Activated naive CD4-positive, alpha-beta T cell treated with anti-CD3 and anti-CD28 coated beads for 36 hours (primary cell): ENCODE measurements at regions not wholly inside any gene's neighbourhood (a gene's known extent, or its start where the extent isn't known, plus 50 kb on each side); places are given as distances from the start of the nearest gene placed in this dataset.
A peak's percentile ranks its signal among the peaks of the same experiment; 100 is the strongest.

Experiments used
- CTCF ChIA-PET: fragments of 350-600 bp; sonication (Branson Sonifier 250); formaldehyde crosslinking; loops from one replicate; lab custom pipeline; 2021; ENCODE audit warnings: antibody characterized with exemption; lab: Charles Lee
- DNase-seq: peaks from one replicate; pipeline ENCODE4 v3.0.0-alpha.2; 2020
- H3K27ac Mint-ChIP-seq: one replicate; pipeline ENCODE4 v1.8.0; 2021; ENCODE audit warnings: mild to moderate bottlenecking, mixed read lengths
- H3K27me3 Mint-ChIP-seq: one replicate; pipeline ENCODE4 v1.8.0; 2021; ENCODE audit warnings: low read depth, mixed read lengths
- H3K36me3 Mint-ChIP-seq: one replicate; pipeline ENCODE4 v1.8.0; 2021; ENCODE audit warnings: low read depth, mixed read lengths
- H3K4me1 Mint-ChIP-seq: one replicate; pipeline ENCODE4 v1.8.0; 2021; ENCODE audit warnings: low read depth, mixed read lengths
- H3K4me3 Mint-ChIP-seq: one replicate; pipeline ENCODE4 v1.8.0; 2021; ENCODE audit warnings: mild to moderate bottlenecking, moderate library complexity, mixed read lengths
- H3K9me3 Mint-ChIP-seq: one replicate; pipeline ENCODE4 v1.8.0; 2021; ENCODE audit warnings: mixed read lengths
- intact Hi-C: fragments of 100-400 bp; cut with micrococcal nuclease; formaldehyde crosslinking; loops from one replicate; pipeline ENCODE4 v1.15.1; 2023

- no peaks in the 10 kb centered on the region for H3K4me1 Mint-ChIP-seq
- H3K4me3 Mint-ChIP-seq = no peak overlapping the region
- H3K9me3 Mint-ChIP-seq = no peaks in the 10 kb centered on the region
- H3K27ac Mint-ChIP-seq = no peak overlapping the region
- H3K36me3 Mint-ChIP-seq = no peaks in the 10 kb centered on the region
- H3K27me3 Mint-ChIP-seq = no peaks in the 10 kb centered on the region
- intact Hi-C loops = no loop called here
- CTCF ChIA-PET = no interaction called here
- DNase-seq = no peak
Measured at GRCh38 chr4:107202744-107203143, 166.6 kb upstream of the DKK2 start.

- CTCF ChIA-PET = interaction anchor here (0.5 kb wide), 1 partner anchor 71 kb away, joined by 3 read pairs; no protein-coding TSS in a partner anchor
- H3K4me3 Mint-ChIP-seq = no peak overlapping the region
- intact Hi-C loops = no loop called here
- H3K4me1 Mint-ChIP-seq = no peaks in the 10 kb centered on the region
- no peaks in the 10 kb centered on the region for H3K9me3 Mint-ChIP-seq
- no peaks in the 10 kb centered on the region for H3K36me3 Mint-ChIP-seq
- DNase-seq = no peak
- H3K27me3 Mint-ChIP-seq = no peaks in the 10 kb centered on the region
- no peak overlapping the region for H3K27ac Mint-ChIP-seq
Measured at GRCh38 chr4:107197121-107197520, 161.0 kb upstream of the DKK2 start.

GRCh38 chr4:107196312-107196711 is 160.2 kb upstream of the DKK2 start:
- H3K9me3 Mint-ChIP-seq = no peaks in the 10 kb centered on the region
- no peak for DNase-seq
- CTCF ChIA-PET = no interaction called here
- H3K27me3 Mint-ChIP-seq = no peaks in the 10 kb centered on the region
- intact Hi-C loops = no loop called here
- H3K27ac Mint-ChIP-seq = no peak overlapping the region
- no peaks in the 10 kb centered on the region for H3K4me1 Mint-ChIP-seq
- no peak overlapping the region for H3K4me3 Mint-ChIP-seq
- H3K36me3 Mint-ChIP-seq = no peaks in the 10 kb centered on the region

- Mint-ChIP-seq H3K9me3 (no peaks in the 10 kb centered on the region), H3K4me3 (no peak overlapping the region), H3K4me1 (no peaks in the 10 kb centered on the region), H3K27me3 (no peaks in the 10 kb centered on the region), H3K36me3 (no peaks in the 10 kb centered on the region), H3K27ac (no peak overlapping the region)
- DNase-seq = no peak
- intact Hi-C loops = no loop called here
- CTCF ChIA-PET = no interaction called here
Measured at GRCh38 chr4:107194005-107194404, 157.9 kb upstream of the DKK2 start.

GRCh38 chr4:107192601-107193000 is 156.5 kb upstream of the DKK2 start:
- H3K27me3 Mint-ChIP-seq = no peaks in the 10 kb centered on the region
- no peaks in the 10 kb centered on the region for H3K36me3 Mint-ChIP-seq
- H3K4me3 Mint-ChIP-seq = no peak overlapping the region
- intact Hi-C loops = no loop called here
- no peak overlapping the region for H3K27ac Mint-ChIP-seq
- no peaks in the 10 kb centered on the region for H3K4me1 Mint-ChIP-seq
- DNase-seq = no peak
- no peaks in the 10 kb centered on the region for H3K9me3 Mint-ChIP-seq
- CTCF ChIA-PET = no interaction called here

- no peaks in the 10 kb centered on the region for H3K9me3 Mint-ChIP-seq
- CTCF ChIA-PET = no interaction called here
Measured at GRCh38 chr4:107187091-107187490, 151.0 kb upstream of the DKK2 start.

GRCh38 chr4:107183155-107183774 is 147.2 kb upstream of the DKK2 start:
- Mint-ChIP-seq H3K4me1 (no peaks in the 10 kb centered on the region), H3K4me3 (no peak overlapping the region), H3K36me3 (no peaks in the 10 kb centered on the region), H3K27me3 (peaks cover 4% of the 10 kb centered on the region), H3K27ac (no peak overlapping the region), H3K9me3 (no peaks in the 10 kb centered on the region)
- CTCF ChIA-PET = interaction anchor here (0.5 to 1.1 kb wide), 5 partner anchors 10 to 917 kb away, joined by 3 to 5 read pairs (median 3); partner anchors contain the start of gene DKK2
- peak; percentile 6 for DNase-seq
- intact Hi-C loops = loop anchor here (1.0 to 10.0 kb wide), 5 partner anchors 132 to 814 kb away; partner anchors contain the start of gene DKK2

More at GRCh38 chr4:107187091-107187490, 151.0 kb upstream of the DKK2 start:
- intact Hi-C loops = loop anchor here (10.0 kb wide), 1 partner anchor 272 kb away; no protein-coding TSS in a partner anchor
- Mint-ChIP-seq H3K27me3 (peaks cover 4% of the 10 kb centered on the region), H3K4me3 (no peak overlapping the region), H3K36me3 (no peaks in the 10 kb centered on the region), H3K27ac (no peak overlapping the region), H3K4me1 (no peaks in the 10 kb centered on the region)
- no peak for DNase-seq

- intact Hi-C loops = loop anchor here (2.0 to 10.0 kb wide), 4 partner anchors 132 to 555 kb away; partner anchors contain the start of gene DKK2
- H3K36me3 Mint-ChIP-seq = no peaks in the 10 kb centered on the region
- H3K27ac Mint-ChIP-seq = no peak overlapping the region
- H3K9me3 Mint-ChIP-seq = no peaks in the 10 kb centered on the region
- no peak overlapping the region for H3K4me3 Mint-ChIP-seq
- H3K4me1 Mint-ChIP-seq = no peaks in the 10 kb centered on the region
- peaks cover 4% of the 10 kb centered on the region for H3K27me3 Mint-ChIP-seq
- CTCF ChIA-PET = interaction anchor here (0.6 to 1.0 kb wide), 3 partner anchors 284 to 812 kb away, joined by 3 to 4 read pairs (median 3); no protein-coding TSS in a partner anchor
- DNase-seq = no peak
Measured at GRCh38 chr4:107182347-107182746, 146.2 kb upstream of the DKK2 start.

- DNase-seq = no peak
- Mint-ChIP-seq H3K4me3 (no peak overlapping the region), H3K36me3 (no peaks in the 10 kb centered on the region), H3K4me1 (no peaks in the 10 kb centered on the region), H3K27ac (no peak overlapping the region), H3K9me3 (peaks cover 7% of the 10 kb centered on the region), H3K27me3 (no peaks in the 10 kb centered on the region)
- CTCF ChIA-PET = no interaction called here
- intact Hi-C loops = no loop called here
Measured at GRCh38 chr4:107166873-107167450, 130.8 kb upstream of the DKK2 start.

- H3K36me3 Mint-ChIP-seq = no peaks in the 10 kb centered on the region
- CTCF ChIA-PET = no interaction called here
- no peaks in the 10 kb centered on the region for H3K27me3 Mint-ChIP-seq
- intact Hi-C loops = no loop called here
- no peak overlapping the region for H3K4me3 Mint-ChIP-seq
- no peak for DNase-seq
- peaks cover 7% of the 10 kb centered on the region for H3K9me3 Mint-ChIP-seq
- H3K27ac Mint-ChIP-seq = no peak overlapping the region
- H3K4me1 Mint-ChIP-seq = no peaks in the 10 kb centered on the region
Measured at GRCh38 chr4:107166181-107166580, 130.1 kb upstream of the DKK2 start.

- Mint-ChIP-seq H3K4me3 (no peak overlapping the region), H3K9me3 (peaks cover 7% of the 10 kb centered on the region), H3K27ac (no peak overlapping the region), H3K36me3 (no peaks in the 10 kb centered on the region), H3K4me1 (no peaks in the 10 kb centered on the region), H3K27me3 (no peaks in the 10 kb centered on the region)
- CTCF ChIA-PET = no interaction called here
- no peak for DNase-seq
- intact Hi-C loops = no loop called here
Measured at GRCh38 chr4:107164962-107165475, 128.9 kb upstream of the DKK2 start.

GRCh38 chr4:107156443-107156842 is 120.3 kb upstream of the DKK2 start:
- H3K4me3 Mint-ChIP-seq = no peak overlapping the region
- no peak for DNase-seq

GRCh38 chr4:107155366-107155765 is 119.3 kb upstream of the DKK2 start:
- no peaks in the 10 kb centered on the region for H3K36me3 Mint-ChIP-seq
- no peak overlapping the region for H3K4me3 Mint-ChIP-seq
- H3K27me3 Mint-ChIP-seq = peaks cover 2% of the 10 kb centered on the region
- H3K4me1 Mint-ChIP-seq = no peaks in the 10 kb centered on the region
- CTCF ChIA-PET = interaction anchor here (0.6 kb wide), 1 partner anchor 820 kb away, joined by 4 read pairs; no protein-coding TSS in a partner anchor
- H3K9me3 Mint-ChIP-seq = no peaks in the 10 kb centered on the region
- no peak overlapping the region for H3K27ac Mint-ChIP-seq
- DNase-seq = no peak
- intact Hi-C loops = no loop called here

More at GRCh38 chr4:107156443-107156842, 120.3 kb upstream of the DKK2 start:
- H3K4me1 Mint-ChIP-seq = no peaks in the 10 kb centered on the region
- CTCF ChIA-PET = no interaction called here
- no peaks in the 10 kb centered on the region for H3K9me3 Mint-ChIP-seq
- no peak overlapping the region for H3K27ac Mint-ChIP-seq
- intact Hi-C loops = no loop called here
- H3K36me3 Mint-ChIP-seq = no peaks in the 10 kb centered on the region
- H3K27me3 Mint-ChIP-seq = peaks cover 2% of the 10 kb centered on the region
